Parathyroid adenoma (tissue), 2 donors: ENCODE measurements at regions not wholly inside any gene's neighbourhood (a gene's known extent, or its start where the extent isn't known, plus 50 kb on each side); places are given as distances from the start of the nearest gene placed in this dataset.
A peak's percentile ranks its signal among the peaks of the same experiment; 100 is the strongest.

Experiments
- H2AFZ ChIP-seq: fragments of 300-600 bp; sonication (generic); one replicate; pipeline ENCODE4 v1.7.0; 2017; ENCODE audit warnings: antibody characterized with exemption, mild to moderate bottlenecking
- H3K27ac ChIP-seq: fragments of 300-600 bp; sonication (generic); one replicate; pipeline ENCODE4 v1.7.0; 2017
- H3K27me3 ChIP-seq: fragments of 300-600 bp; sonication (generic); one replicate; pipeline ENCODE4 v1.7.0; 2017; ENCODE audit warnings: low read length; ENCODE audit not compliant: control insufficient read depth, insufficient read depth
- H3K36me3 ChIP-seq: fragments of 300-600 bp; sonication (generic); one replicate; pipeline ENCODE4 v1.7.0; 2017; ENCODE audit warnings: low read length; ENCODE audit not compliant: control insufficient read depth, insufficient read depth
- H3K4me1 ChIP-seq: fragments of 300-600 bp; sonication (generic); one replicate; pipeline ENCODE4 v1.7.0; 2017; ENCODE audit warnings: control low read depth
- H3K4me2 ChIP-seq: fragments of 300-600 bp; sonication (generic); one replicate; pipeline ENCODE4 v1.7.0; 2017; ENCODE audit warnings: low read length
- H3K4me3 ChIP-seq: fragments of 300-600 bp; sonication (generic); one replicate; pipeline ENCODE4 v1.7.0; 2017; ENCODE audit warnings: low read depth, low read length
- H3K79me2 ChIP-seq: fragments of 300-600 bp; sonication (generic); one replicate; pipeline ENCODE4 v1.7.0; 2017; ENCODE audit warnings: control low read depth
- H3K9ac ChIP-seq: fragments of 300-600 bp; sonication (generic); one replicate; pipeline ENCODE4 v1.7.0; 2017; ENCODE audit warnings: mild to moderate bottlenecking
- H3K9me3 ChIP-seq: fragments of 300-600 bp; sonication (generic); one replicate; pipeline ENCODE4 v1.7.0; 2017; ENCODE audit warnings: low read length; ENCODE audit not compliant: control insufficient read depth
- TF ChIP-seq, protein P1 (sequence below): fragments of 300-600 bp; sonication (generic); IDR thresholded peaks from one replicate; pipeline ENCODE4 v1.7.0; 2017; ENCODE audit warnings: antibody characterized with exemption, mild to moderate bottlenecking
- donor health status: primary hyperparathyroidism.

DNA sequence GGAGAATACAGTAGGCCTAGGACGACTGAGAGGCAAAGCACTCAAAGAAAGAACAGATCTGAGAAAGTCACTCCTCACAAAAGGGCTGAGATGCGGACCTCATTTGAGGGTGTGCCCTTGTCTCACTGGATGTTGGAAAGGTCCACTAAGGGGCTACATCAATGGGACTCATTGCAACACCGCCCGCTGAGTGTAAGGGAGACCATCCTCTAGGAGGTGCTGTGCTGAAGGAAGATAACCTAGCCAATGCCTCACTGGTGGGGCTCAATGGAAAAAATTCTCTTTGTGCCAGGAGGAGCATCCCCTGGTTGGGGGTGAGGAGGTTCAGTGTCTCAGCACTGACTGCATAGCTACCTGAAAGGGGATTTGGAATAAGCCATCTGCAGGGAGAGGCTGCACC lies 758.7 kb upstream of the CELF2 start:
- Histone ChIP-seq H3K4me3 (no peak overlapping the region), H3K4me2 (no peak overlapping the region), H3K9me3 (no peaks in the 10 kb centered on the region), H3K36me3 (no peaks in the 10 kb centered on the region), H3K79me2 (no peaks in the 10 kb centered on the region), H2AFZ (no peak overlapping the region), H3K27ac (no peak overlapping the region), H3K9ac (no peak overlapping the region), H3K27me3 (no peaks in the 10 kb centered on the region), H3K4me1 (no peaks in the 10 kb centered on the region)
- TF ChIP-seq, protein P1, sequence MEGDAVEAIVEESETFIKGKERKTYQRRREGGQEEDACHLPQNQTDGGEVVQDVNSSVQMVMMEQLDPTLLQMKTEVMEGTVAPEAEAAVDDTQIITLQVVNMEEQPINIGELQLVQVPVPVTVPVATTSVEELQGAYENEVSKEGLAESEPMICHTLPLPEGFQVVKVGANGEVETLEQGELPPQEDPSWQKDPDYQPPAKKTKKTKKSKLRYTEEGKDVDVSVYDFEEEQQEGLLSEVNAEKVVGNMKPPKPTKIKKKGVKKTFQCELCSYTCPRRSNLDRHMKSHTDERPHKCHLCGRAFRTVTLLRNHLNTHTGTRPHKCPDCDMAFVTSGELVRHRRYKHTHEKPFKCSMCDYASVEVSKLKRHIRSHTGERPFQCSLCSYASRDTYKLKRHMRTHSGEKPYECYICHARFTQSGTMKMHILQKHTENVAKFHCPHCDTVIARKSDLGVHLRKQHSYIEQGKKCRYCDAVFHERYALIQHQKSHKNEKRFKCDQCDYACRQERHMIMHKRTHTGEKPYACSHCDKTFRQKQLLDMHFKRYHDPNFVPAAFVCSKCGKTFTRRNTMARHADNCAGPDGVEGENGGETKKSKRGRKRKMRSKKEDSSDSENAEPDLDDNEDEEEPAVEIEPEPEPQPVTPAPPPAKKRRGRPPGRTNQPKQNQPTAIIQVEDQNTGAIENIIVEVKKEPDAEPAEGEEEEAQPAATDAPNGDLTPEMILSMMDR: no peak

DNA sequence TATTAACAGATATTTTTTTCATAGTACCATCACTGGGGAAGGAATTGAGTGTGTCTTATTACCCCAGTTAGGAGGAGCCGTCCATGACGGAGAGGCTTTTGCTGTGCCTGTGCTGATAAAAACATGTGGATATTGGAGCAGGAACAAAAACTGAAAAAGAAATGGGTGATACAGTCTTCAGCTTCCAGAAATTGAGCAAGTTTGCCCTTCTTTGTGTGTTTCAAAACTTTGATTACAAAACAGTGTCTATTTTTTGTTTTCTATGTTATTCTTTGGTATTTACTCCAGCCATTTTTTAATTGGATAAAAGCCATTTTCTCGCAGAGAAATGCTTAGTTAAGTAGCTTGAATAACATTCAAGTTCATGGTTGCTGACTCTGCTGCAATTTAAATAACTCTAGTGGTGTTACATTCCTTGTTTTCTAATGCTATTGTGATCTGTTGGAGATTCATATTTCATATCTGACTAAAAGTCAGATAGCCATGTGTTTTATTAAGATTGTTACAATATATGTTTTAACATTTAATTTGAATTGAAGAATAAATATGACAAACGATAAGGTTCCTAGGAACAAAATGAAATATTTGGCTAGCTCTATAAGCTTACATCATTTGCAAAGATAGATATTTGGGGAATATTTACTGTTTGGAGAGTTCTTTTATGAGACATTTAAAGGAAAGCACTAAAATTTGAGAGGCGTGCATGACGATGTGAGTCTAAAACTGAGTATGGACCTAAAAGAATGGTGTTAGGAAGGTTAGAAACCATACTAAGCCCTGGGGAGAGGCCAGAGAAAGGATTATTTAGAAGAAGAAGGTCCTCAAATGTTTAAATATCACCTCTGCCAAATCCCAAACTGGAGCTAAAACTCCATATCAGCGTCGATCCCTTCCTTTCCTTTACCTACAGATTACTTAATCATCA lies 747.3 kb upstream of the CELF2 start:
- no peaks in the 10 kb centered on the region for H3K4me1 ChIP-seq
- no peaks in the 10 kb centered on the region for H3K9me3 ChIP-seq
- TF ChIP-seq, protein P1: no peak
- H2AFZ ChIP-seq: peak overlapping the region; percentile 38
- no peak overlapping the region for H3K9ac ChIP-seq
- no peak overlapping the region for H3K4me3 ChIP-seq
- H3K4me2 ChIP-seq: peak overlapping the region; percentile 34
- no peak overlapping the region for H3K27ac ChIP-seq
- H3K27me3 ChIP-seq: no peaks in the 10 kb centered on the region
- no peaks in the 10 kb centered on the region for H3K79me2 ChIP-seq
- no peaks in the 10 kb centered on the region for H3K36me3 ChIP-seq

DNA sequence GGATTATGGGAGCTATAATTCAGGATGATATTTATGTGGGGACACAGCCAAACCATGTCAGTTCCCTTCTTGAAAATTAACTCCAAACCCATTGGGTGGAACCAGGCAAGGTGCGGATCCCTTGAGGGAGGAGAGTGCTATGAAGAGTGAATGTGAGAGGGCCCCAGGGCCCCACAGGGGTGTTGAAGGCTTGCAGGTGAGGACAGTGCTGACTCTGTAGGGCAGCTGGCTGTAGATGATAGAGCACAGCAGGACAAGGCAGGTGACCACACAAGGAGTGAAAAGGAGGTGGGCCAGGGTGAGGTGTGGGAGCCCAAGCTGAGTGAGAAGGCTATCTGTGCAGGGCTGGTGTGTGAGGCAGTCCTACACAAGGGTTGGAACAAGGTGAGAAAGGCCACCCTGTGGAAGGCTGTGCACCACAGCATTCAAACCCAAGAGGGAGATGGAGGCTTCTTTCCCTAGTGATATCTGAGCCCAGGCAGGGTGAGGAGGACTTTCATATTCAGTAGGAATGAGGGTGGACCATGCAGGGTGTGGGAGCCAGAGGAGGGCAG lies 746.0 kb upstream of the CELF2 start:
- no peaks in the 10 kb centered on the region for H3K27me3 ChIP-seq
- H3K9ac ChIP-seq: no peak overlapping the region
- H3K79me2 ChIP-seq: no peaks in the 10 kb centered on the region
- H3K4me1 ChIP-seq: no peaks in the 10 kb centered on the region
- no peaks in the 10 kb centered on the region for H3K36me3 ChIP-seq
- no peak overlapping the region for H3K4me3 ChIP-seq
- H3K27ac ChIP-seq: no peak overlapping the region
- TF ChIP-seq, protein P1: no peak
- no peak overlapping the region for H2AFZ ChIP-seq
- no peak overlapping the region for H3K4me2 ChIP-seq
- H3K9me3 ChIP-seq: no peaks in the 10 kb centered on the region

DNA sequence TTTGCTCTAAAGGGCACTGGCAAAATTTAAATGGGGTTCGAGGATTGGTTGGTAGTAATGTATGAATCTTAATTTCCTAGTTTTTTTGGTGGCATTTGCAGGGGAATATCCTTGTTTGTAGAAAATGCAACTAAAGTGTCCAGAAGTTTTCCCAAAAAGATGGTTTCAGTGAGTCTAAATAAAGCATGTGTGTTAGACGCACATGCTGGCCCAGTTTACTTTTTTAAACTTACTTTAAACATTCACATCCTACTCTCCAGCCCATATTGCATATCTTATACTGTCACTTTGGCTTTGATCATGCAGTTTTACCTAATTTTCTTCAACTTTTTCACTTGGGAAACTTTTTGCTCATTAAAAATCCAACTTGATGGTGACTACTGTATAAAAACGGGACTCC lies 744.0 kb upstream of the CELF2 start:
- Histone ChIP-seq H3K79me2 (no peaks in the 10 kb centered on the region), H3K4me2 (no peak overlapping the region), H3K27me3 (no peaks in the 10 kb centered on the region), H3K9me3 (no peaks in the 10 kb centered on the region), H2AFZ (no peak overlapping the region), H3K4me3 (no peak overlapping the region), H3K9ac (no peak overlapping the region), H3K27ac (no peak overlapping the region), H3K4me1 (no peaks in the 10 kb centered on the region), H3K36me3 (no peaks in the 10 kb centered on the region)
- TF ChIP-seq, protein P1: no peak
